GM18505 (cell line): ENCODE measurements at regions not wholly inside any gene's neighbourhood (a gene's known extent, or its start where the extent isn't known, plus 50 kb on each side); places are given as distances from the start of the nearest gene placed in this dataset.

Experiments used
- ATAC-seq: cut with Tn5 transposase; IDR thresholded peaks from one replicate; pipeline ENCODE4 v1.9.1; 2021; ENCODE audit not compliant: unreplicated experiment
- POLR2A ChIP-seq: IDR thresholded peaks from 4 replicates; pipeline ENCODE4 v1.6.1; 2011; ENCODE audit warnings: borderline replicate concordance; ENCODE audit not compliant: insufficient read depth, insufficient read length; ENCODE audit errors: extremely low read depth

GRCh38 chr2:18740474-18740881 lies 151.1 kb upstream of the NT5C1B start:
- ATAC-seq: no peak
- TF ChIP-seq POLR2A: no peak

- no peak for TF ChIP-seq POLR2A
- no peak for ATAC-seq
Observed at GRCh38 chr2:18731666-18732065, 142.3 kb upstream of the NT5C1B start.

- TF ChIP-seq POLR2A: no peak
Observed at GRCh38 chr2:18724371-18725145, 135.2 kb upstream of the NT5C1B start.

GRCh38 chr2:18723219-18723618 lies 133.8 kb upstream of the NT5C1B start:
- no peak for TF ChIP-seq POLR2A

More at GRCh38 chr2:18724371-18725145, 135.2 kb upstream of the NT5C1B start:
- no peak for ATAC-seq

GRCh38 chr2:18722101-18722500 lies 132.7 kb upstream of the NT5C1B start:
- no peak for ATAC-seq
- no peak for TF ChIP-seq POLR2A

More at GRCh38 chr2:18723219-18723618, 133.8 kb upstream of the NT5C1B start:
- ATAC-seq: no peak

- TF ChIP-seq POLR2A: no peak
- ATAC-seq: no peak
Observed at GRCh38 chr2:18721038-18721922, 131.9 kb upstream of the NT5C1B start.

- no peak for TF ChIP-seq POLR2A
- no peak for ATAC-seq
Observed at GRCh38 chr2:18719978-18720775, 130.8 kb upstream of the NT5C1B start.

GRCh38 chr2:18708203-18708715 lies 118.9 kb upstream of the NT5C1B start:
- no peak for ATAC-seq
- no peak for TF ChIP-seq POLR2A

- no peak for ATAC-seq
- TF ChIP-seq POLR2A: no peak
Observed at GRCh38 chr2:18706001-18706400, 116.6 kb upstream of the NT5C1B start.

- TF ChIP-seq POLR2A: no peak
- no peak for ATAC-seq
Observed at GRCh38 chr2:18704276-18704675, 114.9 kb upstream of the NT5C1B start.

GRCh38 chr2:18703555-18703954 lies 114.2 kb upstream of the NT5C1B start:
- no peak for TF ChIP-seq POLR2A
- no peak for ATAC-seq

- no peak for ATAC-seq
- TF ChIP-seq POLR2A: no peak
Observed at GRCh38 chr2:18701981-18702380, 112.6 kb upstream of the NT5C1B start.

GRCh38 chr2:18701546-18701945 lies 112.2 kb upstream of the NT5C1B start:
- ATAC-seq: no peak
- TF ChIP-seq POLR2A: no peak
